LHCN-M2 (cell line): ENCODE measurements at regions not wholly inside any gene's neighbourhood (a gene's known extent, or its start where the extent isn't known, plus 50 kb on each side); places are given as distances from the start of the nearest gene placed in this dataset.

Source experiments
- DNase-seq: peaks from one replicate; pipeline ENCODE4 v3.0.0-alpha.2; 2012; ENCODE audit warnings: low read depth

DNA sequence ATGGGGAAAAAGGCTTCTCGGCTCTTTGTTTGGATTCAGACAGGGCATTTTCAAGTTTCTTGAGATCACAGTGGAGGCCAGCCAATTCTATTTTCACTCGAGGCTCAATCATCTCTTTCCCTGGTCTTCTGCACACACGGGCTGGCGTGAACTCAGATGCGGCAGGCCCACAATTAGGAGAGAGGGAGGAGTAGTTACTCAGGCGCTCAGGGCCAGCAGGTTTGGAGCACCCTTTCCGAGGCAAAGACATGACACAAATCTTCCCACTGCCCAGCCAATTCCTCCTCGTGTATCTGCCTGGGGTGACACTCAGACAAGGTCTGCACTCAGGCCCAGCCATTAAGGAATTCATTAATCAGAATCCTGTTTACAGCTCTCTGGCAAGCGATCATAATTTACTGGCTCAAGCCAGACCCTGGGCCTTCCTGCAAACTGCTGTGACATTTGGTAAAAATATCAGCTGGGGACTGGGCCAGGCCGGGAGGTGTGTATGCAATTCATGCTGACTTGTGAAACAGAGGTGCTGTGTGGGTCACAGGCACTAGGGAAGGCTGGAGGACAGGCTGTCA lies 68.1 kb upstream of the TLE3 start:
- DNase-seq: no peak

DNA sequence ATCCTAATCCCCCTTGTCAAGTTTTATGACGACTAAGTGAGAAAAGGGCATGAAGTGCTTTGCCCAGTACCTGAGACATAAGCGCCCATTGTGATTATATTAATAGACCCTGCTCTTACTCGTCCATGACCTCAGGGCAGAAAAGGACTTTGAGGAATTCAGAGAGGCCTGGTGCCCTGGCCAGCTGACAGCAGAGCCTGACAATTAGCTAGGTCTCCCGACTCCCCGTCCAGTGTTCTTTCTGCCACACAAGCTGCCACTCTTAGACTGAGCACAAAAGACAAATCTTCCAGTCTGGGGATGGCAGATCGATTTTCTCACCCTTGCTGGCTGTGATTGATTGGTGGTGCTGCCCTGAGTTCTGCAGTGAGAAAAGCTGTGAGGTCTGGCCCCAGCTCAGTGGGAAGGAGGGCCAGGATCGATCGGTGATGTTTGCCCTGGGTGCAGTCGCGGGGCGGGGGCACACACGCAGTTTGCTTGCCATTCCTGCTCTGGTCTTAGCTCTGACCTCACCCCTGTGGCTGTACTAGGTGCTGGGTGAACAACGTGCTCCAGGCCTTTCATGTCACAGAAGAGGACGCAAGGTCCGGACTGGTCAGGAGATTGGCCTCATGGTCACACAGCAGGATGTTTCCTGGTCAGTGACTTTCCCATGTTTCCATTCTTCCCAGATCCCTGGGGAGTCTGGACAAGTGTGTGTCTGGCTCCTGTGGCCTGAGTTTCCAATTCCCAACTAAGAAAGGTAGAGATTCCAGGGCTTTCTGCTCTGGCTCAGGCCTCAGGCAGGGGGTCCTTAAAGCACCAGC lies 67.4 kb upstream of the TLE3 start:
- DNase-seq: no peak

DNA sequence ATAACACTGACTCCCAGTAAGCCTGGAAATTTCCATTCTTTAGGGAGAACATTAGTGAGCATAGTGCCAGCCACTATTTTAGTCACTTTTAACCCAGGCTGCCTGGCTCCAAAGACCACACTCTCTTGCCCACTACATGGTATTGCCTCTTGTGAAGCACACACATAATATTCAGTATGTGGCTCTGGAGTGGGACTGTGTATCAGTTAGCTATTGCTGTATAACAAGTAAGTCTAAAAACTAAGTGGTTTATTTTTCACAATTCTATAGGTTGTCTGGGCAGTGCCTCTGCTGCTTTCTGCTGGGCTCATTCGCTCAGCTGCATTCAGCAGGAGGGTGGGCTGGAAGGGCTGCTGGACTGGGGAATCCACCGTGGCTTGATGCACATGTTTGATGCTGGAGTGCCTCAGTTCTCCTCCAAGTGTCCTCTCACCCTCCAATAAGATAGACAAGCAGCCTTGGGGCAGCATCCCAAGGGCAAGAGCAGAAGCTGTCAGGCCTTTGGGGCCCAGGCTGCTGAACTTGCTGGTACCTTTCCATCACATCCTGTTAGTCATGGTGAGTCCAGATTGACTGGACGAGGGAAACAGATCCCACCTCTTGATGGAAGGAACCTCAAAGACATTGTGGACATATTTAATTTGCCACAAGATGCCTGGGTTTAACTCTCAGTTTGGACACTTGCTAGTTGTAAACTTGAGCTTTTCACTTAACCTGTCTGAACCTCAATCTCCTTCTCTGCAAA lies 66.6 kb upstream of the TLE3 start:
- DNase-seq: no peak

DNA sequence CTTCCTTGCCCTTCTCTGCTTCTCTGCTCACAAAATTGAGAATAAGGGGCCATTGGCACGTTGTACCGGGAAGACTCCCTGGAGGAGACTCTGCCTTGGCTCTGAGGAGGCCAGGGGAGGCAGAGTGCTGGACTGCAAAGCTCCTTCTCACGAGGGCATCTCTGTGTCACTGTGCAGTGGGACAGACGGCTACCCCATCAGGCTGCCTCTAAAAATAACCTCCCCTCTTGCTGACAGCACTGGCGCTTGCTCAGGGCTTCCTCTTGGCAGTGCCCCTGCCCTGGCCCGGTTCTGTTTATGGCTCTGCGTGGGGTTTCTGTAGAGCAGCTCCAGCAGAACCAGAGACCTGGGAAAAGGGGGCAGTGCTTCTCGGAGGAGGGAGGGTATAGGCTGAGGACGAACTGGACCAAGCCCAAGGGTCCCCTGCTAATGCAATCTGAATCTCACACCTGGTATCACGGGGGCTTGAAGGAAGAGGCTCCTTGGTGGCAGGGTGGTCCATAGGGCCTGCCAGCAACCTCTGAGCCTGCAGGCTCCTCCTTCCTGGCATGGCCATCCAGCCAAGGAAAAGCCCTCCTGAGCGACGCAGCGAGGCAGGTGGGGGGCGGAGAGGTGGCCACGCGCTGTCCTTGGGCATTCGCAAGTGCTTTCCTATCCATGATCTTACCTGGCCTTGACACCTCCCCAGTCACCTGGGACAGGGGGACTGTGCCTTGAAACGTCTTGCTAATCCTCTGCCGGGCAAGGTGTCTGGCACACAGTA lies 63.3 kb upstream of the TLE3 start:
- DNase-seq: no peak

DNA sequence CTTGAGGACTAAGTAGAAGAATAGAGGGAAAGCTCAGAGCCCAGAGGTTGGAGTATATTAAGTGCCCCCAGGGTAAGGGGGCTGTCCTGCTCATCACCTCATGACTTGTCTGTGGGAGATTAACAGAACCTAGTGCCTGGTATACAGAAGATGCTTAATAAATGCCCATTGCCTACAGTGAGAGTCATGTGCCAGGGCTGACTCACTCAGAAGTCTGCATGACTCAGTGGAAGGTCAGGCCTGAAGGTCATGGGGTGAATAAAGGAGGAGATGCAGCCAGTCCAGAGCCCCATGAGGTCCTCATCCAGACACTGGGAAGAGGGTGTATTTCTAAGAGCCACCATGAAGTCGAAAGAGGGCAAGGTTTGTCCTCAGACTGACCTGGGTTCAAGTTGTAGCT lies 62.5 kb upstream of the TLE3 start:
- DNase-seq: peak; percentile 83

DNA sequence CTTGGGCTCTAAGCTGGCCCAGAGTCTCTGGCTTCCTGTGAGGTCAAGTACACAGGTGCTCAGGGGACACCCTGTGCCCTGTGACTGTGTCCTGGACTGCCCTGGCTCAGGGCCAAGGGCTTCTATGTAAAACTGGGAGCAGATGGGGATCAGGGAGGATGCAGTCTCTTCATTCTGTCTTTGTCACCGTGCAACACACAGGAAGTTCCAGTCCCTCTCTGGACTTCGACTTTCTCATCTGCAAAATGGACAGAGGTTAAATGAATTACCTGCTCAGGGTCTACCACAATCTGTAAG lies 61.9 kb upstream of the TLE3 start:
- DNase-seq: no peak

DNA sequence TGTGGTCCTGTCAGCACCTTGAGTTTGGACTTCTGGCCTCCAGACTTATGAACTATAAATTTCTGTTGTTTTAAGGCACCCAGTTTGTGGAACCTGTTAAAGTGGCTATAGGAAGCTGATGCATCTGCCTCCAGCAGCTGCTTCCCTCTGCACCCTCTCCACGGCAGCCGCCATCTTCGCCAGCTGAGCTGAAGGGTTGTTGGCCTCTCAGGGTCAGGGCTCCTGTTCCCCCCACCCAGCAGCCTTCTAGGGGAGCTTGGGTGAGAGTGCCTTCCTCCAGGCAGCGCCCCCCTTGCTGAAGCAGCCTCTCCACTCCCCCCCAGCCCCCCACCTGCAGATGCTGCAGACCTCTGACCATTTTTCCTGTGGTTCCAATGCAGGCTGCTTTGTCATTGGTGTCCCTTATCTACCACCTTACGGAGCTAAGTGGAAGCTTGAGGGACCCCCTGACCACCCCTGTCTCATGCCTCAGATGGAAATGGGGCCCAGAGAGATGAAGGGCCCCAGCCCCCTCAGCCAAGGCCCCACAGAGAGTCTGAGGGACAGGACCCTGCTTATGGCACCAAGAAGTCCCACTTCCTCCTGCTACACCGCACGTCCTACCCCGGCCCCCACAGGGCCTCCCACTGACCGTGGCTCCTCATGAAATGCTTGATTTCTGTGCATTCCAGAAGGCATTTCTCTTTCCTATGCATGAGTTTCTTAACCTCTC lies 61.4 kb upstream of the TLE3 start:
- no peak for DNase-seq

DNA sequence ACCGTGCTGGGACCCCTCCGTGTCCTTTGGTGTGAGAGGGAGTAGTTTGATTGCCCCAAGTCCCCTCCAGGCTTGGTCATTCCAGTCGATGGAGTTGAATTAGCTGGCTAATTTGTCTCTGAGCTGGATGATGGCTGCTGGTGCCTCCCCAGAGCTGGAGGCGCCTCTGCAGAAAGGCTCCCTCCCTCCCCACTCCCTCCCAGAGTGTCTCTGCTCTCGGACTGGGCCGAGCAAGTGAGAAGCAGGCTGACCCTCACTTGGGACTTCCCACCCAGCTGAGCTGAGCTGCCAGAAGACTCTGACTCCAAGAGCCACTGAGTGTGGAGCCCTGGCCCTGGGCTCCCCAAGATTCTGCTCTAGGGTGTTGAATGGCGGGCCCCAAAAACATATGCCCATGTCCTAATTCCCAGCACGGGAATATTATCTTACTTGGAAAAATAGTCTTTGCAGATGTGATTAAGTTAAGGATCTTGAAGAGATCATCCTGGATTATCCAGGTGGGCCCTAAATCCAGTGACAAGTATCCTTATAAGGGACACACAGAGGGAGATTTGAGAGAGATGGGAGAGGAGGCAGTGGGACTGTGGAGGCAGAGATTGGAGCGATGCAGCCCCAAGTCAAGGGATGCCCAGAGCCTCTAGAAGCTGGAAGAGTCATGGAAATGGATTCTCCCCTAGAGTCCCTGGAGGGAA lies 60.7 kb upstream of the TLE3 start:
- DNase-seq: no peak

DNA sequence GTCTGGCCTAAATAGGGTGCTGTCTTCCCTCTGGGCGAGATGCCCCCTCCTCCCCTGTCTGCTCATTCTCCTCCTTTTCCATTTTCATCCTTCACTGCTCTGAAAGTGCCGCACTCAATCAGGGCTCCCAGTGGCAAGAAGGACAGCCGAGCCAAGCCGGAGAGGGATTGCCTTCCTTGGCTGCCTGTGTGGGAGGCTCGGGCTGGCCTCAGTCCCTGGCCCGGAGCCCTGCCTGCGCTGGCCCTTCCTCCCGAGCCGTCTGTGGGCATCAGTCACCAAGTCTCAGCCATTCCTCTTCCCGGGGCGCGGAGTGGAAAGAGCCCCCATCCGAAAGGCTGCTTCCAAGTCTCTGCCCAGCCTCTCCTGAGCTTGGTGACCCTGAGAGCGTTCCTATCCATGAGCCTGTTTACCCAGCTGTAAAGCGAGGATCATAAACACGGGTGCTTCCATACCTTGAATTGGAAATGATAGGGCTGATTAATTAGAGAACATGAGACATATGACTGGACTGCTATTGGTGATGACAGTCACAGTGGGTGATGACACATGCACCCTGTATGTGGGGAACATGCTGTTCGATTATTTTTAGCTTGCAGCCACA lies 59.1 kb upstream of the TLE3 start:
- peak; percentile 85 for DNase-seq

DNA sequence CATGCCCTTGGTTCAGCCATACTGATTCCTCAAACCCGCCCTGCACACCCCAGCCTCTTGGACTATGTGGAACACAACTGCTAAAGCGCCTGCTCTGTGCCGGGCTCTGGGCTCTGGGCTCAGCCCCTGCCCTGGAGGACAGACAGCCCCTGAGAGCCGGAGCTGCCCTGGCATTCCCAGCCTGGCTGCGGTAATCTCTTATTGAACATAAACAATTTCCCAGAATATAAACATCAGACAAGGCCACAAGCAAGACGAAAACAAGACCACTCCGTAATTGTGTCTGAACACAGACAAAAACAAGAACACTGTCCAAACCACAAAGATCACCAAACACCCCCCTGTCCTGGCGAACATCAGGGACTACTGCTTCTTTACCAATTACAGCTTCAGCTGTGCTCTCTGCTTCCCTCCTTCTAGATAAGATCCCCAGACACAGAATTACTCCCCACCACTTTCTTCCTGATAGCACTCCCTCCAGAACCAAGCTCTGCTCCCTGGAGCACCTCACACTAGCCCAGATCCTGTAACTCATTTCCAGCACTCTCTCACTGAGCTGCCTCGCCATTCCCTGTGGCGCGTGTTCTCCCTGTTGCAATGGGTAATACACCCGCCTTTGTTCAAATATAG lies 57.1 kb upstream of the TLE3 start:
- no peak for DNase-seq

DNA sequence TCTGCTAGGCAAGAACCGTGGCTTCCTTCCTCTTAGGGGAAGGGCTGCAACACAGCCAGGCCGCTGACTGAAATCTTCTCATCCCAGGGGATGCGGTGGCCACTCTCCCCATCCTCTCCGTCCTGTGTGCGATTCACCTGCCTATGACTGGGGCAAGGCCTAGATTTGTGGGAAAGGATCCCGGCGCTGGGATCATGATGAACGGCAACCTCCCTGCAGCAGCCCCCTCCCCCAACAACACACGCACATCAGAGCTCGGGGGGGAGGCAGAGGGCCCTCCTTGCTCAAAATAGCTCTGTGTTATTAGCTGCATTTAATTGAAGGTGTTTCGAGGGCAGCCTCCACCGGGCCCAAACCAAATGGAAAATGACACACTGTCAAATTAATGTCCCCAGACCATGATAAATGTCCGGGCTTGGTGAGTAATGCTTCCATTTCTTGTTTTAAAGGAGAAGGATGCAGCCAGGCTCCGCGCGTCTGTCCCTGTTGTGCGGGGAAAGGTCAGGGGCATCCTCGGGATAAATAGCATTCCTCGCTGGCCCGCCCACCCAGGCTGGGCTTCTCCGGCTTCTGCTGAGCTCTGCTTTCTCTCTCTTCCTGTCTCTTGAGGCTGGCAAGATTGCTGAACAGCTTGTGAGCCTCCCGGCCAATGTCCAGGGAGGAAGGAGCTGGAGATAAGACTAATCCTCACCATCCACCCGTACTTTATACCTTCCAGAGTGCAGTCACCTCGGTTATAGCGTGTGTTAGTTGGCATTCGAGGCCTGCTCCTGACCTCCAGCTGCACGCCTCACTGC lies 56.4 kb upstream of the TLE3 start:
- DNase-seq: no peak

DNA sequence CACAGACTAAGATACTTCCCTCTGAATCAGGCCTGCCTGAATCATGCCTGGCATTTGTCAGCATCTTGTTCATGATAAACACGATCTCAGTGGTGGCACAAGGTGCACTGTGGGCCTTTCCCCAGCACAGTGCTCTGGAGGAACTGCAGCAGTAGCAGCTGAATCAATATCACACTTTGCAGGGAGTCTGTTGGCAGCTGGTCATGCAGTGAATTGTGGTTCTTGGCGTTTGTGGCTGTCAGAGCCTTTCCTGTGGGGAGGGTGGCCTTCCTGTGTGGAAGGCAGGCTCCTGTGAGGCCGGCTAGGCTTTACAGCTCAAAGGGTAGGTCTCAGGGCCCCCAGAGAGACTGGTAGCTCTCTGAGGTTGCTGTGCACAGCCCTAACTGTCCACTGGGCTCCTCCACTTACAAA lies 54.4 kb upstream of the TLE3 start:
- peak; percentile 96 for DNase-seq

DNA sequence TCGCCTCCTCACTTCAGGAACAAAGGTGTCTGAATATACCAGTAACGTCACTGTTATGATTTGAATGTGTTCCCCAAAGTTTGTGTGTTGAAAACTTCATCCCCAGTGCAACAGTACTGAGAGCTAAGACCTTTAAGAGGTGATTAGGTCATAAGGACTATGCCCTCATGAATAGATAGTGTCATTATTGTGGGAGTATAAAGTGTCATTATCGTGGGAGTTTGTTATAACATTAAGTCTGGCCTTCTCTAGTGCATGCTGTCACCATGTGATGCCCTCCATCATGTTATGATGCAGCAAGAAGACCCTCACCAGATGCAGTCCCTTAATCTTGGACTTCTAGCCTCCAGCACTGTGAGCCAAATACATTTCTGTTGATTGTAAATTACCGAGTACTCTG lies 53.7 kb upstream of the TLE3 start:
- DNase-seq: no peak

DNA sequence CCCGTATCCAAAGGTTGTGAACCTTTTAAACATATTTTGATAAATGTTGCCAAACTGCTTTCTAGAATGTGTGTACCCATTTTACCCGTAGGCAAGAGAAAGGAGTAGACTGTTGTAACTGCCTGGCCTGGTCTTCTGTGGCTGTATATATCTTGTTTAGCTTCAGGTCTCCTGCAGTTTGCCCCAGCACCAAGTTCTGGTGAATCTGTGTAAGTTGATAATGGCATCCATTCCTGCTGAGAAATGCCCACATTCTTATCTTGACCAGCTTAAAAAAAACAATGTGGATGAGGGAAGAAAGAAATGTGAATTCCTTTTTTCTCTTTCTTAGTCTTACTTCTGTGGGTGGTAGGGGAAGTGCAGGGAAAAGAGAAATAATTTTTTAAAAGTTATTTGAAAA lies 53.3 kb upstream of the TLE3 start:
- no peak for DNase-seq

DNA sequence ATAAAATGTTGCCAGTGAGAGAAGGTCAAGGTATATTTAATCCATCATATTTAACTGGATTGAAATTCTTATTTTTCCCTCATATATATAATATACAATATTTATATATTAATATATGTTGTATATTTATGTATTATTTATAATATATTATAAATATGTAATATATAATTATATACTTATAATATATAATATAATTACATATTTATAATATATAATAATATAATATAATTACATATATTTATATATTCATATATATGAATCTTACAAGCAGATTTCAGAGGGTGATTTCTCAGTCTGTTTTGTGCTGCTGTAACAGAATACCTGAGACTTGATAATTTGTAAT lies 52.7 kb upstream of the TLE3 start:
- no peak for DNase-seq

DNA sequence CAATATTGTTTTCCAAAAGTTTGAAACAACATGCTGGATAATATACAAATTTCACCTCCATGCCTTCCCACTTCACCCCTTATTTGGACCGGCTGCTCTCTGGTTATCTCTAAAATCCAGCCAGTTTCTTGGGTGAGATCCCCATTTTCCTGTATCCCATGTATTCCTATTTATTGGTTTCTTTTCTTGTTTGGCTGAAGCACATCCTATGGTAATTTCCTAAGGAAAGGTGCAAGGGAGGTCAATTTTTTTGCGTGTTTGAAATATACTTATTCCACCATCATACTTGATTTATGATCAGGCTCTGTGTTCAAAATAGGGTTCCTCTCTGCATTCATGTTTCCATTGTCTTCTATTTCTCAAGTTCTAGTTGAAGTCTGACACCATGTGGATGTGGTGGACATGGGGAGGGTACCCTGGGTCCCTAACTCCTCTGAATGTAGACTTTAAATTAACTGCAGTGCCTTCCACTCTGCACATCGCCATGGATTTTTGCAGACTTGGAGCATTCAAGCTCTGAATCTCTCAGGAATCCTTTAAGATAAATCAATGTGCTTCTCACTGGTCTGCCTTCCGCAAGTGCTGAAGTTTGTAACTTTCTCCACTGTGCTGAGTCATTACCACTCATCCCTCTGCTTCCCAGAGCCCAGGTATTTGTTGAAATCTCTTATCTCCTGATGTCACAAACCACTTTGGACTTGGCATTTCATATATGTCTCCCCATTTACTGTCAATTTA lies 52.1 kb upstream of the TLE3 start:
- no peak for DNase-seq

DNA sequence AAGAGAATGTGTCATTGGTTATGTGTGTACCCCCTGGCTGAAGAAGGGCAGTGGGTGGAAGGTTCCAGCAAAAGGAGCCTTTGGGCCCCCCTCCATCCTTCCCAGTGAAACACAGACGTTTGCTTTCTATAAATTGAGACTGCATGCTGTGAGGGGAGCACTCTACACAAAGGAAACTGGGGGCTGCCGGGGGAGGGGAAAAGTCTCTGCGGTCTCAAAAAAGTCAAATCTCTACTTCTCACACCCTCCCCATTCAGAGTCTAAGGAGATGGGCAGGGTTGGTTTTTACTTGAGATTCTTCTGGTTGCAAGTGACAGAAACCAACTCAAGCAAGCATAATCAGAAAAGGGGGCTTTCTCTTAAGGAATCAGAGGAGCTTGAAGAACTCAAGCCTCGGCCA lies 50.1 kb upstream of the TLE3 start:
- DNase-seq: no peak
